ENCODE measurements at regions not wholly inside any gene's neighbourhood (a gene's known extent, or its start where the extent isn't known, plus 50 kb on each side); places are given as distances from the start of the nearest gene placed in this dataset.

- TF ChIP-seq CTCF (IDR thresholded peaks at IDR 0.05), result no peak
- no peak for TF ChIP-seq POLR2A (IDR thresholded peaks at IDR 0.05)
Measured at GRCh38 chr2:128911276-128911675, 592.6 kb upstream of the HS6ST1 start.
